ENCODE measurements at regions not wholly inside any gene's neighbourhood (a gene's known extent, or its start where the extent isn't known, plus 50 kb on each side); places are given as distances from the start of the nearest gene placed in this dataset.
"Not testable (repeated sequence)": the region's sequence is repeated elsewhere in the genome, so short reads cannot be mapped to it uniquely, and the experiment has no call there.

DNA sequence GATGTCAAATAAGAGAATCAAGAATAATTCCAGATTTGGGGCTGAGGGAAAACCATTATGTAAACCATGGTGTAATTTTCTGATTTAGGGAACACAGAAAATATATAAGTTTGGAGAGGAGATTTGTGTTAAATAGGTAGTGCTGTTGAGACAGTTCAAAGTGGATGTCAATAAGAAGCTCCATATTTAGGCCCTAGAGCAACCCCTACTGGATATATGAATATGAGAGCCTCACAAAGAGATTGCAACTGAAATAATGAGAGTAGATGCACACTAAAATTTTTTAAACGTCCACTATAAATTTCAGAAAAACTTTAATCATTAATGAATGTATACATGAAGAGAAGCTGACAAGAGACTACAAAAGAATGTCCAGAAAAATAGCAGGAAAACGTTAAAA is 1447.8 kb upstream of the PRMT6 start:
- H3K9me3 ChIP-seq = no peaks in the 10 kb centered on the region
- H3K27ac ChIP-seq = no peak overlapping the region
- no peaks in the 10 kb centered on the region for H3K4me1 ChIP-seq
- TF ChIP-seq POLR2A (IDR thresholded peaks at IDR 0.05) = no peak
- TF ChIP-seq POLR2AphosphoS5 (IDR thresholded peaks at IDR 0.05; ENCODE audit: insufficient read depth in 1 of 2, low read depth in 1 of 2) = no peak
- H3K36me3 ChIP-seq = no peaks in the 10 kb centered on the region
- H3K4me3 ChIP-seq = no peak overlapping the region
- no peak for DNase-seq (ENCODE audit: extremely low spot score in 2 of 2)
- no peaks in the 10 kb centered on the region for H3K27me3 ChIP-seq
- intact Hi-C loops (cut with DNase I) = no loop called here

- TF ChIP-seq POLR2A (IDR thresholded peaks at IDR 0.05) (no peak), POLR2AphosphoS5 (IDR thresholded peaks at IDR 0.05; ENCODE audit: insufficient read depth in 1 of 2, low read depth in 1 of 2) (no peak)
- TF ChIP-seq, protein P1, sequence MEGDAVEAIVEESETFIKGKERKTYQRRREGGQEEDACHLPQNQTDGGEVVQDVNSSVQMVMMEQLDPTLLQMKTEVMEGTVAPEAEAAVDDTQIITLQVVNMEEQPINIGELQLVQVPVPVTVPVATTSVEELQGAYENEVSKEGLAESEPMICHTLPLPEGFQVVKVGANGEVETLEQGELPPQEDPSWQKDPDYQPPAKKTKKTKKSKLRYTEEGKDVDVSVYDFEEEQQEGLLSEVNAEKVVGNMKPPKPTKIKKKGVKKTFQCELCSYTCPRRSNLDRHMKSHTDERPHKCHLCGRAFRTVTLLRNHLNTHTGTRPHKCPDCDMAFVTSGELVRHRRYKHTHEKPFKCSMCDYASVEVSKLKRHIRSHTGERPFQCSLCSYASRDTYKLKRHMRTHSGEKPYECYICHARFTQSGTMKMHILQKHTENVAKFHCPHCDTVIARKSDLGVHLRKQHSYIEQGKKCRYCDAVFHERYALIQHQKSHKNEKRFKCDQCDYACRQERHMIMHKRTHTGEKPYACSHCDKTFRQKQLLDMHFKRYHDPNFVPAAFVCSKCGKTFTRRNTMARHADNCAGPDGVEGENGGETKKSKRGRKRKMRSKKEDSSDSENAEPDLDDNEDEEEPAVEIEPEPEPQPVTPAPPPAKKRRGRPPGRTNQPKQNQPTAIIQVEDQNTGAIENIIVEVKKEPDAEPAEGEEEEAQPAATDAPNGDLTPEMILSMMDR (IDR thresholded peaks at IDR 0.05) = no peak
- no peak overlapping the region for H3K4me3 ChIP-seq
- no peaks in the 10 kb centered on the region for H3K9me3 ChIP-seq
- H3K27ac ChIP-seq = no peak overlapping the region
- H3K36me3 ChIP-seq = no peaks in the 10 kb centered on the region
- H3K4me1 ChIP-seq = no peaks in the 10 kb centered on the region
- H3K27me3 ChIP-seq = no peaks in the 10 kb centered on the region
- no peak for DNase-seq (ENCODE audit: extremely low spot score in 2 of 2)
- intact Hi-C loops (cut with DNase I) = no loop called here
Measured at GRCh38 chr1:105626276-105626987, 1430.0 kb upstream of the PRMT6 start.

DNA sequence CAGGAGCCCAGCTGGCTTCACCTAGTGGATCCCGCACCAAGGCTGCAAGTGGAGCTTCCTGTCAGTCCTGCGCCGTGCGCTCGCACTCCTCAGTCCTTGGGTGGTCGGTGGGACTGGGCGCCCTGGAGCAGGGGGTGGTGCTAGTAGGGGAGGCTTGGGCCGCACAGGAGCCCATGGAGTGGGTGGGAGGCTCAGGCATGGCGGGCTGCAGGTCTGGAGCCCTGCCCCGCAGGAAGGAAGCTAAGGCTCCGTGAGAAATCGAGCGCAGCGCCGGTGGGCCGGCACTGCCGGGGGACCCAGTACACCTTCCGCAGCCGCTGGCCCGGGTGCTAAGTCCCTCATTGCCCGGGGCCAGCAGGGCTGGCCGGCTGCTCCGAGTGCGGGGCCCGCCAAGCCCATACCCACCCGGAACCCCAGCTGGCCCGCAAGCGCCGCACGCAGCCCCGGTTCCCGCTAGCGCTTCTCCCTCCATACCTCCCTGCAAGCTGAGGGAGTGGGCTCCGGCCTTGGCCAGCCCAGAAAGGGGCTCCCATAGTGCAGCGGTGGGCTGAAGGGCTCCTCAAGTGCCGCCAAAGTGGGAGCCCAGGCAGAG is 1425.2 kb upstream of the PRMT6 start:
- H3K4me3 ChIP-seq; intact Hi-C loops (cut with DNase I); H3K36me3 ChIP-seq; H3K27me3 ChIP-seq; H3K9me3 ChIP-seq; DNase-seq (ENCODE audit: extremely low spot score in 2 of 2); H3K4me1 ChIP-seq; H3K27ac ChIP-seq: not testable (repeated sequence)

DNA sequence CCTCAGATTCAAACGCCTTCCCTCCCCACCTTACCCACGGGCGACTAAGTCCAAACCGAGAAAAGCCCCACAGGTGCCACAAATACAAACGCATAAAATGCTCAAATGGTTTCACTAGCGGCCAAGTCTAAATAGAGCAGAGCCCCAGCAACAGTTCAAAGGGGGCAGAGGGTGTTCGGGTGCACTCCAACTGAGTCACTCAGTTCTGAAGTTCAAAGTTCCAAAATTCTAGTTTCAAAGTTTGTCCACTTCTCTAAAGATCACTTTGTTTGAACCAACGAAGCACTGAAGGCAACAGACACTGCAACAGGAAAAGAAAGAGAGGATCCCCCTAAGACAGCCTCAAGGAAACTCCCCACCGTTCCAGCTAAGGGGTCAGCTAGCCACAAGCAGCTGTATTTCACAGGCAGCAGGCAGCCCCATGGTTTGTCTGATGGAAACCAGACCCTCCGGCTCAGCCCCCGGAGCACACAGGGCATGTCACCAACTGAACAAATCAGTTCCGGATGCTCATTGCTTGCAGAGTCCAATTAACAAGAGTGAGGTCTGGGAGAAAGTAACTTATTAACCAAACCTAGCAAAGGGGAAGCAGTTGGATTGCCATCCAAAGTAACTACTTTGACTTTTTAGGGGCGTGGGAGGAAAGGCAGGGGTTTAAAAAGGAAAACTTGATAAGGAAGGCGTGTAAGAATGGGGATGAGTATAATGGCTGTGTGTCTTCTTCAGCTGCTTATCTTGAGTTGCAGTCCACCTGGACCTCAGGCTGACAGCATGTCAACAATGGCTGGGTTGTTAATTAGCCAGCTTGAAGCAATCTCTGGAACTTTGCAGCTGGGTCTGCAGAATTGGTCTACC is 1423.9 kb upstream of the PRMT6 start:
- TF ChIP-seq POLR2A (IDR thresholded peaks at IDR 0.05) (no peak), POLR2AphosphoS5 (IDR thresholded peaks at IDR 0.05; ENCODE audit: insufficient read depth in 1 of 2, low read depth in 1 of 2) (no peak)
- TF ChIP-seq, protein P1 (IDR thresholded peaks at IDR 0.05) = no peak
- intact Hi-C loops (cut with DNase I) = no loop called here
- DNase-seq (ENCODE audit: extremely low spot score in 2 of 2) = no peak
- no peak overlapping the region for H3K4me3 ChIP-seq
- no peaks in the 10 kb centered on the region for H3K4me1 ChIP-seq
- no peaks in the 10 kb centered on the region for H3K27me3 ChIP-seq
- no peaks in the 10 kb centered on the region for H3K9me3 ChIP-seq
- H3K27ac ChIP-seq = no peak overlapping the region
- no peaks in the 10 kb centered on the region for H3K36me3 ChIP-seq

GRCh38 chr1:105636052-105636451 is 1420.4 kb upstream of the PRMT6 start:
- no peaks in the 10 kb centered on the region for H3K9me3 ChIP-seq
- no peaks in the 10 kb centered on the region for H3K36me3 ChIP-seq
- no peak overlapping the region for H3K4me3 ChIP-seq
- no peak overlapping the region for H3K27ac ChIP-seq
- no peaks in the 10 kb centered on the region for H3K27me3 ChIP-seq
- intact Hi-C loops (cut with DNase I) = no loop called here
- no peak for DNase-seq (ENCODE audit: extremely low spot score in 2 of 2)
- TF ChIP-seq POLR2AphosphoS5 (IDR thresholded peaks at IDR 0.05; ENCODE audit: insufficient read depth in 1 of 2, low read depth in 1 of 2) = no peak
- TF ChIP-seq POLR2A (IDR thresholded peaks at IDR 0.05) = no peak
- TF ChIP-seq, protein P1 (IDR thresholded peaks at IDR 0.05) = no peak
- no peaks in the 10 kb centered on the region for H3K4me1 ChIP-seq
